ENCODE measurements at regions not wholly inside any gene's neighbourhood (a gene's known extent, or its start where the extent isn't known, plus 50 kb on each side); places are given as distances from the start of the nearest gene placed in this dataset.

- TF ChIP-seq RFX5 (IDR thresholded peaks at IDR 0.05; ENCODE audit: low read length) (no peak), EZH2phosphoT487 (IDR thresholded peaks at IDR 0.05; ENCODE audit: borderline replicate concordance, low read depth) (no peak), MAX (IDR thresholded peaks at IDR 0.05; ENCODE audit: low read depth) (no peak), POLR2AphosphoS5 (IDR thresholded peaks at IDR 0.05; ENCODE audit: low read depth, low read length) (no peak), CTCF (IDR thresholded peaks at IDR 0.05) (no peak), FOXJ3 (CRISPR knock-in tag; IDR thresholded peaks at IDR 0.05) (no peak), YY1 (IDR thresholded peaks at IDR 0.05; ENCODE audit: low read depth) (no peak), MXI1 (IDR thresholded peaks at IDR 0.05; ENCODE audit: low read depth, low read length) (no peak), JUND (IDR thresholded peaks at IDR 0.05) (no peak), SMC3 (IDR thresholded peaks at IDR 0.05; ENCODE audit: low read depth, low read length) (no peak), TCF12 (IDR thresholded peaks at IDR 0.05) (no peak), IRF3 (IDR thresholded peaks at IDR 0.05; ENCODE audit: low read depth, low read length) (no peak), CHD2 (IDR thresholded peaks at IDR 0.05; ENCODE audit: low read length, partially characterized antibody) (no peak), FOSL2 (IDR thresholded peaks at IDR 0.05; ENCODE audit: borderline replicate concordance, low read depth) (no peak)
These were observed 76.8 kb upstream of the CPEB2 start for GRCh38 chr4:14925471-14925870.

Data from SK-N-SH (cell line).